GM12873 (cell line): ENCODE measurements at regions not wholly inside any gene's neighbourhood (a gene's known extent, or its start where the extent isn't known, plus 50 kb on each side); places are given as distances from the start of the nearest gene placed in this dataset.

Experiments
- CTCF ChIP-seq: IDR thresholded peaks from 2 replicates; pipeline ENCODE4 v1.5.1; 2012; ENCODE audit warnings: low read depth, mild to moderate bottlenecking, moderate library complexity, low read length, control low read depth; ENCODE audit not compliant: insufficient read depth; ENCODE audit errors: missing control alignments

- no peak for TF ChIP-seq CTCF
Measured at GRCh38 chr6:91135406-91136103, 548.7 kb upstream of the MAP3K7 start.

- no peak for TF ChIP-seq CTCF
Measured at GRCh38 chr6:91132461-91132860, 545.6 kb upstream of the MAP3K7 start.

- TF ChIP-seq CTCF, result no peak
Measured at GRCh38 chr6:91130126-91130525, 543.3 kb upstream of the MAP3K7 start.

- no peak for TF ChIP-seq CTCF
Measured at GRCh38 chr6:91127752-91128151, 540.9 kb upstream of the MAP3K7 start.

- no peak for TF ChIP-seq CTCF
Measured at GRCh38 chr6:91126876-91127275, 540.0 kb upstream of the MAP3K7 start.

GRCh38 chr6:91117550-91117949 is 530.7 kb upstream of the MAP3K7 start:
- TF ChIP-seq CTCF, result no peak

- no peak for TF ChIP-seq CTCF
Measured at GRCh38 chr6:91114123-91114708, 527.3 kb upstream of the MAP3K7 start.
